Activated naive CD8-positive, alpha-beta T cell (primary cell): ENCODE measurements at regions not wholly inside any gene's neighbourhood (a gene's known extent, or its start where the extent isn't known, plus 50 kb on each side); places are given as distances from the start of the nearest gene placed in this dataset.

Experiments used
- H3K27ac Mint-ChIP-seq: one replicate; pipeline ENCODE4 v1.8.0; 2021; ENCODE audit warnings: mixed read lengths
- H3K27me3 Mint-ChIP-seq: one replicate; pipeline ENCODE4 v1.8.0; 2021; ENCODE audit warnings: mixed read lengths
- H3K36me3 Mint-ChIP-seq: one replicate; pipeline ENCODE4 v1.8.0; 2021; ENCODE audit warnings: mixed read lengths
- H3K4me1 Mint-ChIP-seq: one replicate; pipeline ENCODE4 v1.8.0; 2021; ENCODE audit warnings: low read depth, mixed read lengths
- H3K4me3 Mint-ChIP-seq: one replicate; pipeline ENCODE4 v1.8.0; 2021; ENCODE audit warnings: mild to moderate bottlenecking, mixed read lengths
- H3K9me3 Mint-ChIP-seq: one replicate; pipeline ENCODE4 v1.8.0; 2021; ENCODE audit warnings: low read depth, mixed read lengths

DNA sequence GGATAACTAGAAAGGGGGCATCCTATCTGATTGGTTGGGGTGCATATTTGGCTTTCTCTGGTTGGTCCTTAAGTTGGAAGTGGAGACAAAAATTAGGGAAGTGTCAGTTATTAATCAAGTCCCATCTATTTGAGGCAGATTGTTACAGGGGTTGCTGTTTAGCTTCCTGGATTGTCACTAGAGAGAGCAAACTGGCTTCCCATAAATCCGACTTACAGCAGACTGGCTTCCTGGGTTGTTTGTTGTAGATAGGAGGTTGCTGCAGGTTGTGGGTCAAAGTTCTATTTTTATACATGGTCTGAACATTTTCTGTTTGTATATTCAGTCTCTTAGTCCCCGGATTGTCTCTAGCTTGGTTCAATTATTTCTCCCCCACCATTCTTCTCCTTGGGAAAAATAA is 106.1 kb upstream of the HABP2 start:
- Mint-ChIP-seq H3K4me1 (no peaks in the 10 kb centered on the region), H3K36me3 (no peaks in the 10 kb centered on the region), H3K9me3 (no peaks in the 10 kb centered on the region), H3K27me3 (no peaks in the 10 kb centered on the region), H3K4me3 (no peak overlapping the region), H3K27ac (no peak overlapping the region)

DNA sequence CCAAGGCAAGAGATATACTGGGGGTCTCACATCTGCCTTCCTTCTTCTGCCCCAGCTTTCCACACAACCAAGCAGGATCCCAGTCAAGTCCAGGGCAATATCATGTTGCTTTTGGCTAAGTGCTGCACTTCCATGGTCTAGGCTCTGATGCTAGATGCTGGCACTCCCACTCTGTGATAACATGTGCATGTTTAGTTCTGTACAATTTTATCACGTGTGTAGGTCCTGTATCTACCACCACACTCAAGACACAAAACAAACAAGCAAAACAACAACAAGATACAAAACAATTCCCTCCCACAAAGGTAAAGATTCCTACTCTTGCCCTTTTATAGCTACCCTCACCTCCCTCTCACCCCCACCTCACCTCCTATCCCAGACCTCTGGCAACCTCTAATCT is 105.6 kb upstream of the HABP2 start:
- H3K36me3 Mint-ChIP-seq = no peaks in the 10 kb centered on the region
- H3K27me3 Mint-ChIP-seq = no peaks in the 10 kb centered on the region
- no peaks in the 10 kb centered on the region for H3K9me3 Mint-ChIP-seq
- no peaks in the 10 kb centered on the region for H3K4me1 Mint-ChIP-seq
- no peak overlapping the region for H3K4me3 Mint-ChIP-seq
- H3K27ac Mint-ChIP-seq = no peak overlapping the region

DNA sequence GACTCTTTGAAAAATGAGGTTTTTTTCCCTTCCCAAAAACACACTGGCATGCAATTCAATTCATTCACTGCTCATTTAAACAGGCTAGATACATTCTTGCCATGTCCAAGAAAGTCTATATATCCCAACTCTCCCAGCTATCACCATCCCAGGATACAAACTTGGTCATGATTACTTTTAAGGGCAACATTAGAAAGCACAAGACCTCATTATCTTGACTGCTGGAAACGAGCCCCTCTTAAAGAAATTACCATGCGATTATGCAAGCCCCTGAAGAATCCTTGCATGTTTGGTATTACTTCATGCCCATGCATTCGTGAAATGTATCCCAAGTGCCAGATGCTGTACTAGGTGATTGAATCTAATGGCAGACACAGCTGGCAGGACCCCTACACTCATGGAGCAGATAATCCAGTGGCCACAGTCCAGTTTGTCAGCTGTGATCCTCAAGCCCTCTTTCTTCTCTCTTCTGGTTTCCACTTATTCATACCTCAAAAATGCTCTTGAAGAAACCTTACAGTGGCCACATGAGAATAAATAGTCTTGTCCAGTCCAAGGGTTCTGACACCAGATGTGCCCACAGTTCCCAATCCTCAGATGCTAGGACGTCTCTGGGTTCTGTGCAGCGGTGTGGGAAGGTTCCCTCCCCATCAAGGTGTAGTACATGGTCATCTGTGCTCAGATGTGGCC is 103.7 kb upstream of the HABP2 start:
- Mint-ChIP-seq H3K27me3 (peaks cover 3% of the 10 kb centered on the region), H3K9me3 (no peaks in the 10 kb centered on the region), H3K4me3 (no peak overlapping the region), H3K4me1 (no peaks in the 10 kb centered on the region), H3K27ac (no peak overlapping the region), H3K36me3 (no peaks in the 10 kb centered on the region)

DNA sequence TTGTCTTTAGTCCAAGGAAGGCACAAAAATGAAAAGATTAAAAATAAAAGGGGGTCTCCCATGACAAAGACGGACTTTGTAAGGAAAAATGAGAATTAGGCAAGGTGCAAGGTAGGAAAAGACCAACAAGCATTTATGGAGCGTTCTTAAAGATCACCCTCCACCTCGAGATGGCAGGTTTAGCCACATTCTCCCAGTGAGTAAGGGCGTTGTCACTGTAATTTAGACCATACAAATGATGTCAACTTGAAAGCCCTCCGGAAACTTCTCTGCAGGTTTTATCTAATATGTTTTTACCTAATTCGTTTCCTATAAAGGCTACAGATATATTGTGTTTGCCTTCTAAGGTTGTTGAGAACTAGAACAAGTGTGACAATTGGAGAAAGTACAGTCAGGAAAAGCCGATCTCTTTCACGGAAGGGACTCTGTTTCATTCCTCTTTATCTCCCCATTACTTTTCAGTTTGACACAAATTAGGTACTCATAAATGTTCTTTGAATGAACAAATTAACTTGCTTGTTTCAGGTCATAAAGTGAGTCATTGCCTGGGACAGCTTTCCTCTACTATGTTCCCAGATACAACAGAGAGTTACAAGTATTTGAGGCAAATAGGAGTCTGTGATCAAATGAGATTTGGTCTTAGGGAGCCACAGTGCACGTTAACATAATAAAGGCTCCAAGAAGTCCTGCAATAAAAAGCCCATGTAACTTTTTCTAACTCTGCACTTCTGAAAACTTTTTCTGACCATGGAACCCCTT is 102.6 kb upstream of the HABP2 start:
- H3K27me3 Mint-ChIP-seq = peaks cover 3% of the 10 kb centered on the region
- no peaks in the 10 kb centered on the region for H3K36me3 Mint-ChIP-seq
- H3K9me3 Mint-ChIP-seq = no peaks in the 10 kb centered on the region
- H3K4me1 Mint-ChIP-seq = no peaks in the 10 kb centered on the region
- no peak overlapping the region for H3K27ac Mint-ChIP-seq
- H3K4me3 Mint-ChIP-seq = no peak overlapping the region

DNA sequence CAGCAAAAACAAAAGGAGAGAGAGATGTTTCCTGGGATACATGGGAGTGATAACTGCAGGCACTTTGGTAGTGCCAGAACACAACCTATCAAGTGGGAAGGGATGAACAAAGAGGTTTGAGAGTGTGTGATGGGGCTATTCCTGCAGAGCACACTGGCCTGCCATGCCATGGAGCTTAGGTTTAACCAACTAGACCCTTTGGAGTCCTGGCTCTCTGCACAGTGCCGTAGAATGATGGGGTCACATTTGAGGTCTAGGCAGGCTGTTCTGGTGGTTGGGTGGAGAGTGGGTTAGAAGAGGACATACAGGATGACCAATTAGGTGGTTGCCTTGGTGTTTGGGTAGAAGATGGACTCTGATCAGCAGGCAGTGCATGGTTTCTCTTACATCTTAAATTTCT is 101.9 kb upstream of the HABP2 start:
- Mint-ChIP-seq H3K36me3 (no peaks in the 10 kb centered on the region), H3K4me3 (no peak overlapping the region), H3K4me1 (no peaks in the 10 kb centered on the region), H3K9me3 (no peaks in the 10 kb centered on the region), H3K27ac (no peak overlapping the region), H3K27me3 (peaks cover 3% of the 10 kb centered on the region)

DNA sequence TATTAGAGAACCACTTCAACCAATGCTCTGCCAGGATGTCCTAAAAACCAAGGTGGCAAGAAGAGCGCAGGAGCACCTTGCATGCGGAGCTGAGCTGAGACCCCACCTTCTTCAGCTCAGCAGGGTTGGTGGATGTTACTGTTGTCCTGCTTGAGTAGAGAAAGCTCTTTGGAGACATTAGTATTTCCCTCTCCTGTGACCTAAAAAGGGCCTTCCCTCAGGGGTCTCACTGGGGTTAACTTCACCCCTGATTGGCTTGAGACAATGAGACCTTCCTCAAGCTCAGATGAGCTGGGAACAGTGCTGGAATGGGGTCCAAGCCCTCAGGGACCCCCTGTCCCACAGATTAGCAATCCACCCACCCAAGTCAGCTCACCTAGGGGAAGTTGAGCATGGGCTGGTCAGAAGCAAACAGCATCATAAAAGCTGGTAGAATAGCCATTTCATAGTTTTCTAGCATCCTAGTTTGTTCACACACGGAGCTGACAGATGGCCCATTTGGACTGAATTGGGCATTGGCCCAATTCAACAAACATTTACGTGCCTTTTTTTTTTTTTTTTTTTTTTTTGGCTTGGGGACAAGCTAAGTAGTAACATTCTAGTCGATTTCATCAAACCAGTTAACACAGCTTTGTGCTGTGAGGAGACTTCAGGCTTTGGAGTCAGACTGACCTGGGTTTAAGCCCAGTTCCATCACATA is 100.6 kb upstream of the HABP2 start:
- Mint-ChIP-seq H3K9me3 (no peaks in the 10 kb centered on the region), H3K4me3 (no peak overlapping the region), H3K27me3 (peaks cover 3% of the 10 kb centered on the region), H3K36me3 (no peaks in the 10 kb centered on the region), H3K4me1 (no peaks in the 10 kb centered on the region), H3K27ac (no peak overlapping the region)

DNA sequence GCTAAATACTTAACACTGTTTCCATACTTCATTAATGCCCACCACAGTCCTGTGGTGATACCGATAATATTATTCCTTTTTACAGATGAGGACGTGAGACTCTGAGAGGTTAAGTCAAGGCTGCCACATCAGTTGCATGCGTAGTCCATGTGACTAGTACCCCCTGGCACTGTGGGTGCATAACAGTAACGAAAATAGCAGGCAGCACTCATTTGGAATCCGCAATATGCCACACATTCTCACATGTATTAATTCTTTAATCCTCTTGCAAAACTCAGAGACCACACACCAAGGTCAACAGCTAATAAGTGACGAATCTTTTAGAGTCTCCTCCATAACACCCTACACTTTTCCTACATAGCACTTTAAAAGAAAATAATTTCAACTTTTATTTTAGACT is 99.5 kb upstream of the HABP2 start:
- no peak overlapping the region for H3K4me3 Mint-ChIP-seq
- no peaks in the 10 kb centered on the region for H3K9me3 Mint-ChIP-seq
- H3K4me1 Mint-ChIP-seq = no peaks in the 10 kb centered on the region
- peaks cover 3% of the 10 kb centered on the region for H3K27me3 Mint-ChIP-seq
- no peak overlapping the region for H3K27ac Mint-ChIP-seq
- no peaks in the 10 kb centered on the region for H3K36me3 Mint-ChIP-seq

DNA sequence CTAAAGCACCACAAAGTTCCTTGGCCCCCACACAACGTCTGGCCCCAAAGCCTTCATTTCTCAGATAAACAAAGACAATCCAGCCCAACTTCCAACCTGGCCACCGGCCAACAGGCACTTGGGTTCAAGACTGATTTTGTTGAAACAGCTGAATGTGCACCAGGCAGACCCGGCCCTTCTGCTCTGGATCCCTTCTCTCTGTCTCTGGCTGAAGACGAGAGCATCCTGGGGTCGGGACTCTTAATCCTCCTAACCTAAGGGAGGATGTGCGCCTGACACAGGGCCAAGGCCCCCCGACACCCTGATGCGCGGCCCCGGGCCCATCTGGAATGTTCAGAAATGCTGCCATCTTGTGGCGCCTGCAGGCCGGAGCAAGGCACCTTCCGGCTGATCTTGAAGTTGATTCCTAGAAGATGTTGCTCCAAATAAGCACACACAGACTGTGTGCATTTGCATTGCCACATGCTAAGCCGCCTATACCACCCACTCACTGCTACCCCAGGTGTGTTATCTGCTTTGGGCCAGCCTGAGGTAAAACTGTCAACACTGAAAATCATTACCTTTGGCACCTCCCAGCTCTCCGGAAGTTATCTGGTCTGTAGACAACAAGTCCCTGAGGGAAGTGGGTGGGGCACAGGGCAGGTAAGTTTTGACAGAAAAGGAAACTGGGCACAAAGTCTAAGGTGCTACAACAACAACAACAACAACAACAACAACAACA is 98.4 kb upstream of the HABP2 start:
- no peaks in the 10 kb centered on the region for H3K9me3 Mint-ChIP-seq
- H3K27ac Mint-ChIP-seq = no peak overlapping the region
- no peaks in the 10 kb centered on the region for H3K36me3 Mint-ChIP-seq

DNA sequence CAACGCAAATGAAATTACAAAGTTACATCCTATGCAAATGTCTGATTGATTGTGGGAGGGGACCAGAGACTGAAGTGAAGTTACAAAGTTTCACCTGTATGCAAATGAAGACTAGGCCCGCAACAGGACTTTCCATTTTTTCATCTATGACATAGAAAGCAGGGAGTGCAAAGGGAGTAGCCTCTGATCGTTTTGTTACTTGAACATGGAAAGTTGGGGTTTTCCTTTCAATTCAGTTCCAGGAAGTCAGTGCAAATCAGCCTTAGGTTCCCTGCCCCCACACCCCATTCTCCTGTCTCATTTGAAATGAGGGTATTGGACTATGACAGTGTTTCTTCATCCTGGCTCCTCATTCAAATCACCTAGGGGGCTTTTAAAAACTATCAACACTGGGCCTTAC is 96.9 kb upstream of the HABP2 start:
- Mint-ChIP-seq H3K9me3 (no peaks in the 10 kb centered on the region), H3K27me3 (peaks cover 6% of the 10 kb centered on the region), H3K4me3 (no peak overlapping the region), H3K27ac (no peak overlapping the region), H3K36me3 (no peaks in the 10 kb centered on the region), H3K4me1 (no peaks in the 10 kb centered on the region)

More for the DNA sequence above, 98.4 kb upstream of the HABP2 start:
- Mint-ChIP-seq H3K4me1 (no peaks in the 10 kb centered on the region), H3K4me3 (no peak overlapping the region), H3K27me3 (peaks cover 5% of the 10 kb centered on the region)

DNA sequence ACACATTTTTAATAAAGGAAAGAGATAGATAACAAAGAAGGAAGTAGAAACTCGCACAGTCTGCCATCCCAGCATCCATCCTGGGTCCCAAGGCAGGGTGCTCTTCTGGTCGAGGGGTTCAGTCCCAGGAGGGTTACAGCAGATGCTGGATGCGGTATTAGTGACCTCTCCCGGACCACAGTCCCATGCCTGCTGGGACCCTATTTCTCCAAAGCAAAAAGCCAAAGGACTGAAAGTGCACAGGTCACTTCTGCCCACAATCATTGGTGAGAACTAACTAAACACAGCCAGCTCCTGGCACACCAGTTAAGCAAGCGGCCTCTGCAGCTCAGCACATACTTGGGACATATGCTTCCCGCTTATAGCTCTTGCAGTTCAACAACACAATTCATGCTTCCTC is 96.1 kb upstream of the HABP2 start:
- Mint-ChIP-seq H3K9me3 (no peaks in the 10 kb centered on the region), H3K36me3 (no peaks in the 10 kb centered on the region), H3K4me3 (no peak overlapping the region), H3K4me1 (no peaks in the 10 kb centered on the region), H3K27me3 (peaks cover 11% of the 10 kb centered on the region), H3K27ac (no peak overlapping the region)

DNA sequence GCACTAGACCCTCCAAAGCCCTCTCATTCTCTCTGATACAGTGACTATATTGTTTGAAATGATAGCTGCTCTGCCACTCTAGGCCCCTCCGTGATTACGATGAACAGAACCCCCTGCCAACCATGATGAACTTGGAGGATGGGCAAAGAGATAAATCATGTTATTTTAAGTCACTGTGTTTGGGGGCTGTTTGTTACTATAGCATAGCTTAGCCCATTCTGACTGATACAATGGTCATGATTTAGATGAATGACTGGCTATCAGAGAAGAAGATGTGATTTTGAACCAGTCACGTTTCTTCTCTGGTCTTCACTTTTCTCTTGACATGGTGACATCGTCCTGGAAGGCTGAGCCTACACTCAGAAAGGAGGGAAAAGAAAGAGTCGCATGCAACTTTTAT is 95.4 kb upstream of the HABP2 start:
- Mint-ChIP-seq H3K36me3 (no peaks in the 10 kb centered on the region), H3K27ac (no peak overlapping the region), H3K4me1 (no peaks in the 10 kb centered on the region), H3K9me3 (no peaks in the 10 kb centered on the region), H3K27me3 (peaks cover 11% of the 10 kb centered on the region), H3K4me3 (no peak overlapping the region)

DNA sequence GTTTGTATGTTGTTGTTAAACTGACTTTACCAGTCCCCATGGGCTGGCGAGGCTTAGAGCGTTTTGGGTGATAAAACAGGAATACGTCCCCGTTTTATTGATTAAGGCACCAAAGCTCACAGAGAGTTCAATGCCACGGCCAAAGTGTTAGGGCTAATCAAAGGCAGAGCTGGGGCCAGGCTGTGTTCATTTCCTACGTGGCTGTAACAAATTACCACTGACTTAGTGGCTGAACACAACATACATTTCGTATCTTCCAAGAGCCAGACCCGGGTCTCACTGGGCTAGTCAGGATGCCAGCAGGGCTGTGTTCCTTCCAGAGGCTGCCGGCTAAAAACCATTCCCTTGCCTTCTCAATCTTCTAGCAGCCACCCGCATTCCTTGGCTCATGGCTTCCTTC is 94.4 kb upstream of the HABP2 start:
- no peak overlapping the region for H3K27ac Mint-ChIP-seq
- H3K27me3 Mint-ChIP-seq = peaks cover 11% of the 10 kb centered on the region
- H3K4me3 Mint-ChIP-seq = no peak overlapping the region
- no peaks in the 10 kb centered on the region for H3K36me3 Mint-ChIP-seq
- H3K9me3 Mint-ChIP-seq = no peaks in the 10 kb centered on the region
- no peaks in the 10 kb centered on the region for H3K4me1 Mint-ChIP-seq

DNA sequence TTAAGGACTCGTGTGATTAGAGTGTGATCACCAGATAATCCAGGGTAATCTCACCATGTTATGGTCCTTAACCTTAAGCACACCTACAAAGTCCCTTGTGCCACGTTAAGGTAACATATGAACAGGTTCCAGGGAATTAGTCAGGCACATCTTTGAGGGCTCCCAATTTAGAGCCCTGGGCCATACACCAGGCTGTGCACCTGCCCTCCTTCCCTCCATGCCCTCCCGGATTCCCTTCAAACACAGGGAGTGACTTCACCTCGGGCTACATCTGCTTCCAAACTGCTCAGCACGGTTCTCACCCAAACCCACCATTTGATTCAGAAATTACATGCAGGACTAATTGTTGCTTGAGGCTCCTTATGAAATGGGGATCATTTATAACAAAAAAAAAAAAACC is 93.9 kb upstream of the HABP2 start:
- Mint-ChIP-seq H3K27me3 (peaks cover 8% of the 10 kb centered on the region), H3K4me1 (no peaks in the 10 kb centered on the region), H3K36me3 (no peaks in the 10 kb centered on the region), H3K4me3 (no peak overlapping the region), H3K27ac (no peak overlapping the region), H3K9me3 (no peaks in the 10 kb centered on the region)

DNA sequence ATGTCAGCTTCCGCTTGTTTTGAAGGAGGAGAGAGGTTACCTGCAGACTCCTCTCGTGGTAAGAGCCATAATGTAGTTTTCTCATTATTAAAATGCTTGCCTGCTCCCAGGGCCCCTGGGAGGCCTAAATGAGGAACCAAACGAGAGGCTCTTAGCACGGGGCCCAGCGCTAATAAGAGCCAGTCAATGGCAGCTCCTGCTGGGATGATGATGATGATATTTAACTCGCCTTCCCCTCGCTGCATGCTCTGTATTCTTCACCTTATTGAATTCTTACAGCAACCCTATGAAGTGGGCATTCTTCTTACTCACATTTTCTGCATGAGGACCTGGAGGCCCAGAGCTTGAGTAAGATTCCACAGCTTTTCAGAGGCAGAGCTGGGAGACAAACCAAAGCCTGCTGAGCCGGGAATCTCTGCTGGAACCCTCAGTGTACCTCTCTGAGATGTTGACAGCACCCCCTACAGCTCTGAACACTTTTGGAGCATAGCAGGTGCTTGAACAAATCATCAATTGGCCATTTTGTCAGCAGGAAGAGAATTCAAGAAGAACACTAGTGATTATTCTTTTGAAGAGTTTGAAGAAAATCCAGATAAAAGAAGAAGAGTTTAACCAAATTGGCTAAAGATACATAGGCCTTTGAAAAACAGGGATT is 93.1 kb upstream of the HABP2 start:
- Mint-ChIP-seq H3K27me3 (peaks cover 7% of the 10 kb centered on the region), H3K9me3 (no peaks in the 10 kb centered on the region), H3K27ac (no peak overlapping the region), H3K4me3 (no peak overlapping the region), H3K36me3 (no peaks in the 10 kb centered on the region), H3K4me1 (no peaks in the 10 kb centered on the region)
